GM19324 (cell line): ENCODE measurements at regions not wholly inside any gene's neighbourhood (a gene's known extent, or its start where the extent isn't known, plus 50 kb on each side); places are given as distances from the start of the nearest gene placed in this dataset.
"Not testable (repeated sequence)": the region's sequence is repeated elsewhere in the genome, so short reads cannot be mapped to it uniquely, and the experiment has no call there.

Experiments
- ATAC-seq: cut with Tn5 transposase; IDR thresholded peaks from one replicate; pipeline ENCODE4 v1.9.1; 2021; ENCODE audit warnings: mild to moderate bottlenecking, moderate library complexity; ENCODE audit not compliant: unreplicated experiment, low FRiP score

- not testable (repeated sequence) for ATAC-seq
Observed at GRCh38 chr2:87500951-87501350, 246.9 kb upstream of the PLGLB2 start.

GRCh38 chr2:87502948-87503347 lies 244.9 kb upstream of the PLGLB2 start:
- ATAC-seq = not testable (repeated sequence)

- not testable (repeated sequence) for ATAC-seq
Observed at GRCh38 chr2:87505239-87505638, 242.6 kb upstream of the PLGLB2 start.

- ATAC-seq = not testable (repeated sequence)
Observed at GRCh38 chr2:87505909-87506308, 242.0 kb upstream of the PLGLB2 start.

- not testable (repeated sequence) for ATAC-seq
Observed at GRCh38 chr2:87507378-87508348, 240.2 kb upstream of the PLGLB2 start.

GRCh38 chr2:87511195-87511778 lies 236.6 kb upstream of the PLGLB2 start:
- not testable (repeated sequence) for ATAC-seq

- not testable (repeated sequence) for ATAC-seq
Observed at GRCh38 chr2:87512864-87513530, 234.9 kb upstream of the PLGLB2 start.

- ATAC-seq = peak; percentile 47
Observed at GRCh38 chr2:87514034-87514433, 233.9 kb upstream of the PLGLB2 start.

GRCh38 chr2:87514515-87514914 lies 233.4 kb upstream of the PLGLB2 start:
- ATAC-seq = not testable (repeated sequence)

GRCh38 chr2:87515226-87515625 lies 232.7 kb upstream of the PLGLB2 start:
- peak; percentile 35 for ATAC-seq

GRCh38 chr2:87515875-87516274 lies 232.0 kb upstream of the PLGLB2 start:
- not testable (repeated sequence) for ATAC-seq

GRCh38 chr2:87516369-87516967 lies 231.4 kb upstream of the PLGLB2 start:
- not testable (repeated sequence) for ATAC-seq

GRCh38 chr2:87517438-87517837 lies 230.4 kb upstream of the PLGLB2 start:
- not testable (repeated sequence) for ATAC-seq

- ATAC-seq = not testable (repeated sequence)
Observed at GRCh38 chr2:87518066-87518465, 229.8 kb upstream of the PLGLB2 start.

- not testable (repeated sequence) for ATAC-seq
Observed at GRCh38 chr2:87518547-87518946, 229.3 kb upstream of the PLGLB2 start.

GRCh38 chr2:87519158-87520011 lies 228.5 kb upstream of the PLGLB2 start:
- not testable (repeated sequence) for ATAC-seq

- peak; percentile 50 for ATAC-seq
Observed at GRCh38 chr2:87521057-87521456, 226.8 kb upstream of the PLGLB2 start.

GRCh38 chr2:87521489-87521888 lies 226.4 kb upstream of the PLGLB2 start:
- not testable (repeated sequence) for ATAC-seq

GRCh38 chr2:87524619-87525188 lies 223.2 kb upstream of the PLGLB2 start:
- ATAC-seq = not testable (repeated sequence)
